ENCODE measurements at regions not wholly inside any gene's neighbourhood (a gene's known extent, or its start where the extent isn't known, plus 50 kb on each side); places are given as distances from the start of the nearest gene placed in this dataset.

DNA sequence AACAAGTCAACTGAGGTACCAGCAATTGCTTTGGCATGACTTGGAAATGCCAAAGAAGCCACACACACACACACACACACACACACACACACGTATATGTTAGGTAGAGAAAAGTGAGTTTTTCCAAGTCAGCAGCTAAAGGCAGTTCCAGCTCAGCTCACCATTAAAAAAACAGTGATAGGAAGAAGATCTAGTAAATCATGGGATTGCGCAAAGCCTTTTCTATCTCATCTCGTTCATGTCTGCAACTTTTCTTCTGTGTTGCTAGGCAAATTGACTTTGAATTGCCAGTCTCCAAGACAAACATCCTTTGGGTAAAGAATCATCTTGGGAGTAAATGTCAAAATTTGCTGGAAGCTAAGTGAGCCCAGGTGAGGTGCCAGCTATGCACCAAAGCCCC, 500.1 kb downstream of the ENC1 start:
- no peak for DNase-seq

DNA sequence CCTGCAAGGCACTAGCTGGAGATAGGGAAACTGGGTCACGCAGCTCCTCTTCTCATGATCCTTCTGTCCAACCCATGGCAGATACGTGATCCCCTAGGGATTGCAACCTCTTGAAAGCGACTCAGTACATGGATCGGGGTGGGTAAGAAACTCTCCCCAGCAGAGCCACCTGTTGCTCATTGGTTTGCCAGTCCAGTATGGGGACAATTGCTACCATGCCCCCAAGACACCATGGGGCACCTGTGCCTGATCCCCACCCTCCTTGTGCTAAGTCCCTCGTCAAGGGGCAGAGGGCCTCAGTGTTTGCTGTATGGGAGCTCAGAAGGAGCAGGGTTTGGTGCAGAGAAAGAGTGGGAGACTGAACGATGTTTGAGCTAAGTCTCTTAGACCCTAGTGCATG, 500.9 kb downstream of the ENC1 start:
- DNase-seq, result no peak

DNA sequence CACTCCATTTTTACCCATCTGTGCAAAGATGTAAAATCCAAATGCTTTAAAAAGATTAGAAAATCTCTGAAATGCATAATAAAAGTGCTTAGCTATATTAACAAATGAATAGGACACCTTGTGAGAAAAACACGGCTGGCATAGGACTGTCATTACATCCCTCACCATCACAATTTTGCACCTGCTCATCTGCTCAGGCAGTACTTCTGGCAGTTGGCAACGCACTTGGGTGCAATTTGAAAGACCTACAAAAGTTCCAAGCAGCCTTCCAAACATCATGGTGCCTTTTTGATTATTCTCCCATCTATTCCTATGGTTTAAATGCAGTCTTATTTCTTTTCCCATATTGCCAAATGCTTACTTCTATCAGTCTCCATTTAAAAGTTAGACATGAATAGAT, 501.8 kb downstream of the ENC1 start:
- DNase-seq, result no peak

DNA sequence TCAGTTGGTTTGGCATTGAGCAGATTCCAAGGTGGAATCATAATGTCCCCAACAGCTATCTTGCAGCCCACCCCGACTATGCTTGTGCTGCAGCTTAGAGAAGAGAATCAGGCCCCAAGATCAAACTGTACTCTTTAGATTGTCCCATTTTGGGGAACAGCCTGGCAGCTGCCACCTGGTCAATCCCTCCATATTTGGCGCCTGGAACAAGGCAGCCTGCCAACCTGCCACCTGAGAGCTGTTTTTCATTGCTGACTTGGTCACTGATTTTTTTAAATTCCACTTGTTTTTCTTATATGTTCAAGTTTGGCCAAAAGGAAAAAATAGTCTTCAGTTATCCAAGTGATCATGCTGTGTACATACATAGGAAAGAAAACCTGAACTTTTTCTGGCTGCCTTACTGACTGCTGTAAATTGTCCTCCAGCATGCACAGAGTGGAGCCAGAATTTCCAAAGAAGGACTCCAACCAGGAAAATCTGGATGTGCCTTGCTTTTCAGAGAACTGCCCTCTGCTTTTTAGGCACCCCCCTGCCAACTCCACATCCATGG, 504.2 kb downstream of the ENC1 start:
- DNase-seq, result no peak

DNA sequence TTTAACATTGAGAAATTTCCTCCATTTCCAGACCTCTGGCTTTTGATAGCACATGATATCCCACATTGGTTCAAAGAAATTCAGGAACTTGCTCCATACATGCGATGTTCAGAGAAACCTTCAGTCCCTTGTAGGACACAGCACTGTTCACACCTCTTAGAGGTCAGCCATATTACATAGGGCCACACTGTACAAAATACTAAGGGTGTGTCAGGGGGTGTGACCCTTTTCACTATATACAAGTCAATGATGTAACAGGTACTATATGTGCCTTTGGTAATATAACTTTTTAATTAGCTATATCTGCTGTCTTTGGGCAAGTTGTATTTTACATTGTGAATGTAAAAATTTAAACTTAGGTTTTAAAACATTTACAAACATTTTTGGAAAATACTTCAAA, 505.5 kb downstream of the ENC1 start:
- no peak for DNase-seq

DNA sequence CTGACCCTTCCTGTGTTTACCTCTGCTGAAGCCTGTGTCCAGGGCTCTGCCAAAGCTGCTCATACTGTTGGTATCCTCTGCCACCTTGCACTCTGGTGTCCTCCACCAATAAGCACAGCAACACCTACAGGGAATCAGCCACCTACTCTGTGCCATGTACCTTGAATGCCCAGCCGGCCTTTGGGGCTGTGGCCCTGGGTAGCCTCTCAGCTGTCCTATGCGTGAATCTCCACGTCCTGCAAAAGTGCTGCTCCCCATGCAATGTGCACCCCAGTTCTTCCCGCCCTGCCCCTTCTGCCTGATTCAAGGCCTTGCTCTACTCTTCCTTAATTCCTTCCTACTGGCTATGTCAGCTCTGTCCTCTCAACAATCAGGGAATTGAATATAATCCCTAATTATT, 506.5 kb downstream of the ARHGEF28 start:
- no peak for DNase-seq

DNA sequence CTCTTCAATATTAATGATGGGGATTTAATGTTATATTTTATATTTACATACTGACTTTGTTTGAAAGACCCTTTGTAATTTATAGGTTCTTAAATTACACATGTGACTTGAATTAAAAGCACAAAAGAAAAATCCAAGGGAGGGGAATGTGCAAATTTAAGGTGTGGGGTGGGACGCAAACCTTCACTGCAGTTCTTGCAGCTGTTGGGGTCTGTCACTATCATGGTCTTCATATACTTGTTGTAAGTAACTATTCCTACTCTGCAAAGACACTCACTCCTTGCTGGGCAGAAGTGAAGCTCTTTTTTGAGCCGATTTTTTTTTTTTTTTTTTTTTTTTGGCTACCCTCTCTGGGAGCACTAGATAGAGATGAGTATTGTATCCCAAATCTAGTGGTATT, 505.3 kb downstream of the ARHGEF28 start:
- DNase-seq, result no peak

DNA sequence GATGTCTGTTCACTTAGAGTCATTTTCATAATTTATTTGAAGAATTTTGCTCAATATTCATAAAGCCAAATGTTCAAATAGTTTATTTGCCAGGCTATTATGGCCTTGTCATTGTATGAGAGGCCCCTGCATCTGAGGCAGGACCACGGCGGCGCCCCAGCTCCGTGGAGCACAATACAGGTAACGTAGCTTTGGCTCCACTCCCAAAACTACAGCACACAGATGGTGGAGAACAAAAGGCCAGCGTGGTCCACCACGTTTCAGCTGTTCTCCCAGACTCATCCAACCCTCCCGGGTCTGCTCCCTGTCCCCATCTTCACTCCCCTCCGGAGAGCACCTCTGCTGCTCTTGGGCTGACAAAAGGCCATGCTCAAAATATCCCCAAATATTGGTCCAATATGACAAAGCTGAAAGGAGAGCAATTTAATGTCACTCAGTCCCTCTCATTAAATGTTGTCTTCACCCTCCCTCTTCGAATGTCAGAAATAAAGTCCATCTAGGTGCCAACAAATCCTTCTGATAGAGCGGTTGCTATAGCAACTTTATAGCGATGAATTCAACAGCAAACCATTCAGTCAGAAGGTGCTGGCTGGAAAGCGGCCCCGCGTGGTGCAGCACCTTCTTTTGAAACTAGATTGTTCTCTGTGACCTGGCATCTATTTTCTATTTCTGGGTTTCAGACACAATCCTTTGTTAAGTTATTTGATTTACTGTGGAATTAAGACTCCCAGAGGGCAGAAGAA, 504.3 kb downstream of the ARHGEF28 start:
- no peak for DNase-seq

DNA sequence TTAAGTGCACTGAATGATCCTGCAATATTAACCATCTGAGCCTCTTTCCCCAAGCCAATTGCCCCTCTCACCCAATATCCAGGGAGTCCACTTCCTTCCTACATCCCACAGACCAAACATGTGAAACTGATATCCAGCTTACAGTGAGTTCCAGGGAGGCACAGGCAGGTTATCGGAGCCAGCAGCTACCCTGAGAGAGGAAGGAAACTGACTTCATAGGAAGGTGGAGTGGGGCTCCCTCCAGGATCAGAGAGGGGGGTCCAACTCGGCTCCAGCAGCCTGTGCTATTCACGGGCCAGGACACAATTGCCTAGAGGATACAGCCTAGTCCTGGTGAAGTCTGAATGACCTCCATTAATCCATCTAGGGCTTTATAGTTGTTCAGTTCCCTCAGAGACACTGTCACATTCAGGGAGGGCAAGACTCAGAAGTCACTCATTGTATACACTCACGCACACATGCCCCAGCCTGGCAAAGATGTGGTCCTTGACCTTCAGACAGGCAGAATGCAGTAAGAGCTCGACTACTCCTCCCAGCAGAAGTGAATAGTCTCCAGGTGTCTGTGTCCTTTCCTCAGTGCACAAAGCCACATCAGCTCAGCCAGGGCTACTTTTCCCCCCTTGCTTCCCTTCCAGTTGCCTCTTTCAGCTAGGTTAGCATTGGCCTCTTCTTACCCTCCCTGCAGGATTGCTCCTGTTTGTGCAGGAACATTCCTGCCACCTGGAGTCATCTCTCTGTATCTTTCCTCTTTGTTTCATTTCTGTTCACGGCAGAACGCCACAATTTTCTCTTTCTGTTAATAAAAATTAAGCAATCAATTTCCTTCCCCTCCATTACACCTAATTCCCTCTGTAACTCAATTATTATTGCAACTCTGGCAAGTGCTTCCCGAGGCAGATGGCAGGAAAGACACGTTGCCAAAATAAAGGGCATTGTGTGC, 501.7 kb downstream of the ARHGEF28 start:
- DNase-seq, result no peak

DNA sequence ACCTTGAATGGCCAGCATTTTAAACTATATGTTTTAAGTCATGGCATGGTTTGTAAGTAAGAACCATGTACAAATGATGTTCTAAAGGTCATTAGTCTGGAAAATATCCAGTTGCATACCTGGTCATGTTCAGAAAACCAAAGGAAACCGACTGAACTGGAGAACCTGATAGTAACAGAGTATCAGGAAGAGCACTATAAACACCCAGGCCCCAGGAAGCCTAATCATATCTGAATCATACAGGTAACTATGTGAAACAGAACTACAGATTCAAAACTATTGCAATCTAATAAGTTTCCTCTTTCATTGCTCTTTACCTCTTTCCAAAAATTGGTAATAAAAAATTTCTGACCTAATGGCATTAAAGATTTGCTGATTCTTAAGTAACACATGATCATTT, 500.3 kb downstream of the ARHGEF28 start:
- no peak for DNase-seq

DNA sequence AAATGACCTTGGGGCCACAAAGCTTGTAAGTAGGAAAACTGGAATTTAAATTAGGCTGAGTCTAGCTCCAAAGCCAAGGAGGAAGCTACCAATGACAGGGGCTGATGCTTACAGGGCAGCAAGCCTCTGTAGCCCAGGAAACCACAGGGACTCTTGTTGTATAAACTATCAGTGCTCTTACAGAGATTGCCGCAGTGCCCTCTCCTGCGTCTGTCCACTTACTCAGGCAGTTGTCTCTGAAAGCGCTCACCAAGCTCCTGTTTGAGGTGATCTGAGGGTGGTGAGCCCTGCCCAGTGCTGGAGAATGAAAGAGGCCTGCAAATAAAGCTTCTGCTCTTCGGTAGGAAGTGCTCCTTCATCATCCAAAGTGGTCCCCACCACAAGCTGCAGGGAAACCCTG, 498.8 kb downstream of the ARHGEF28 start:
- no peak for DNase-seq

DNA sequence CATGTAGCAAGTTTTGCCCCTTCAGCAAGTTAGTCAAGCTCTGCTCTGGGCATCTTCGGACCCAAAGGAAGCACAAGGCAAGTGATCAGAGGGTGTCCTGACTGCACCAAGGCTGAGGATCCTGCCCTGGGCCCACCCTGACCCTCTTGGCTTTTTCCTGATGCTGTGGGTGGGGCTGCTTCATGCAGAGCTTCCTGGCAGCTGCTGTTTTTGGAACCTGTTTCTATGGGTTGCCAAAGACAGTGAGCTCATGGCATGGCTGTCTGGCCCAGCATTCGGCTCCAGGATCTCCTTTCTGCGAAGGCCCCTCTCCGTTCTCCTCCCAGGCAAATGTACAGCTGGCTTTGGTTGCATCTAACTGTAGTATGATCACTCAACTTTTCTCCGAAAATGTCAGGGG, 497.9 kb downstream of the ARHGEF28 start:
- DNase-seq, result no peak

DNA sequence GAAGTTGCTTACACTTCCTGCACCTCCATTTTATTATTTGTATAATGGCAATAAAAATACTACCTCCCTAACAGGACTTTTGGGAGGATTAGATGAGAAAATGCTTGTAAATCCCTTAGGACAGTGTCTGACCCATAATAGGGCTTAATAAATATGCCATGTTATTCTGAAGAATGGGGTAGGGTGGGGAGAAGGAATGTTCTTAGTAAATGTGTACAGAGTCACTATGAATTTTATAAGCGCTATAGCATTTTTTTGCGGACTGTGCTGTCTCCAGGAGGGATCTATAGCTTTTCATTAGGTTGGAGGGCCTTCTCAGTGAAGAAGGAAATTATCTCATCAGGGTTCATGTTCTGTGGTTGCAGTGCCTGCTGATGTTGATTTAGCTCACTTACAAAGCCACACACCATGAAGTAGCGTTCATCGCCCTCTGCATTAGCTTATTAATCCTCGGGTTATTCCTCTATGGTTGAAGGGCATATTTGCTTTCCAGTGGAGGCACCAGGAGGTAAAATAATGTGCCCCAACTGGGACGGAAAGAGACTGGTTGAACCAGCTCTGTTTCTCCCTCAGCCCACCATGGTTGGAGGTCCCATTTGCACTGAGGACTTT, 497.1 kb downstream of the ARHGEF28 start:
- no peak for DNase-seq

DNA sequence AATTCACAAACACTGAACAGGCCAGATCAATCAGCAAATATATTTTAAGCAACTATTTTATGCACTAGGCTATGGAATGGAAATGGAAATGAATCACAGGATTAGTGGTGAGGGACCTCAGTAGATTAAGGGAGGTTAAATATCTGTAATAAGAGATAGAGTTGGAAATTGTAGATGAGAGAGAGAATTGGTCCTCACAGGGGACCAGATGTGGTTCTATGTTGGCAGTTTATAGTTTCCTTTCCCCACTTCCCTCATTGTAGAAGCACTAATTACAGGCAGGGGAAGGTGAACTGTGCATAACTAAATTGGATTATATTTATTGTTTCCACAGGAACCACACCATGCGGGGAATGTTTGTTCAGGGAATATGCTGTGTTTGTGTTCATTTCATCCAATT, 496.2 kb downstream of the ARHGEF28 start:
- DNase-seq, result no peak

DNA sequence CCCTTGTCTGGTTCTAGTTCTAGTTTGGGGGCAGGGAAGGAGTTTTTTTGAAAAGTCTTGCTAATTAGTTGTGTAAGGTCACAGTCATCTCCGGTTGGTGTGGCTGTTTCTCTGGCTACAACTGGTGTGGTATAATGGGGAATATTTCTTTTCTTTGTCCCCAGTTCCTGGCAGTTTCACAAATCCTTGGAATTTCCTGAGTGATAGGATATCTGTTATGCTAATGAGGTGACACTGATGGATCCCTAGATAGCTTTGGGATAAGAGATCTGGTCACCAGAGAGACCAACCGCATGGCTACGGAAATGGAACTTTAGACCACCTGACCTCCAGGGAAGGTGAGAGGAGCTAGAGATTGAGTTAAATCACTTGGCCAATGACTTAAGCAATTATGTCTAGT, 494.6 kb downstream of the ARHGEF28 start:
- DNase-seq, result no peak

DNA sequence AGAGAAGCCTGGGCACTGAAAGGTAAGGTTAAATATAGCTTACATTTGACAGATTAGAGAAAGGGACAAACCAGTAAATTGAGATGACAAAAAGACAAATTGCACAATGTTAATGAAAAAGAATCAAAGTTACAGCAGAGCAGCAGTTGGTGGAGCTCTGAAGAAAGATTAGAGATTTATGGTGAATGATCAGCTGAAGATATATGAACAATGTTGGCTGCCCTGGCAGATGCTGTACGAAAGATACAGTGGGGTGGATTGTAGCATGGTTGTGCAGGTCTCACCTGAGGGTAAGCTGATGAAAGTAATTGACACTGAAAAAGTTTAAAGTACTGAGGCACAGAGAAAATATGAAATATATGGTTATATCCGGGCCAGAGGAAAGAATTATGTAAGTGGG, 492.1 kb downstream of the ARHGEF28 start:
- DNase-seq, result no peak

DNA sequence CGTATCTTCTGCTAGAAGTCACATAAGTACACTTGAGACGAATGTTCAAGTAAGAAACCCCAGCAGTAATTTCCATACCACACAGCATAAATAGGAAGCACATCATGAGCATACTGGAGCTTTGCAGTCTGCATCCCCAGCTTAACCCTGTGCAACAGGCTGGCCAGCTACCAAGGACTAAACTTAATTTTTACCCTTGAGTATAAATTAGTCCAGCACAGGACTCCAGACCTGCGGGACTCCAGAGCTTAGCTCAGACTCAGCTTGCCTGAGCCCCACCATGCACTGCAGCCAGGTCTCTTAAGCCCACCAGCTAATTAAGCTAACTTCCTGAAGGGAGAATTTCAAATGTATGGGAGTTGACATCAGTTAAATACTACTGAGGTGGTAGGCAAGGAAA, 491.0 kb downstream of the ARHGEF28 start:
- DNase-seq, result no peak

DNA sequence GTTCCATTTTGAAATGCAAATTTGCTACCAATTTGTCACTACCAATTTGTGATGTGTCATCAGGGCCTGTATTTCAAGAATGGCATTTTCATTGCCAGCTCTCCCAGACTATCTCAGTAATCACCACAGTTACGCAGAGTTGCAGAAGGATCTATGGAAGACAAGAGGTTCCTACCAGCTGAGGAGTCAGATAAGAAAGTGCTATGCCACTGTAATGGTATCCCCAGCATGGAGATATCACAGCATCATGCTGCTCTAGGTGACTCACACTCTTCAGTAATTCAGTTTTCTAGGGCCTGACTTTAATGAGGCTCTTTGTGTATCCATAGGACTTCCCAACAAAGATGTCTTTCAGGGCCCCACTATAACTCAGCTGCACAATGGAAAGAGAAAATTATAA, 490.3 kb downstream of the ARHGEF28 start:
- no peak for DNase-seq

DNA sequence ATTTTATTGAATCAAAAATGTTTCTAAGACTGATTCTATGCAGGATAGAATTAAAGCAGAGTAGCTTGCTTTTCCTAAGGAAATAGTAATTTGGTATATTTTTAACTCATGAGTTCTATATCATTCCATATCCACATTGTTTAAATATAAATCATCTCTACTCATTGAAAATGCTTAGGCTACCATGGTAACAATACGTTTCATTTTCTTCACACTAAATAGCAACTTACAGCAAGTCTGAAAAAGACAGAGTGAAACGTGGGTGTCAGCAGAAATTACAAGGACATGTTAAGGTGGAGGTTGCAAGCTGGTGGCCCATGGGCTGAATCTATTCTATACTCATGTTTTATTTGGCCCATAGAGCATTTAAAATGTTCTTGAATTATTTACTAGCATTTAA, 487.9 kb downstream of the ARHGEF28 start:
- no peak for DNase-seq

DNA sequence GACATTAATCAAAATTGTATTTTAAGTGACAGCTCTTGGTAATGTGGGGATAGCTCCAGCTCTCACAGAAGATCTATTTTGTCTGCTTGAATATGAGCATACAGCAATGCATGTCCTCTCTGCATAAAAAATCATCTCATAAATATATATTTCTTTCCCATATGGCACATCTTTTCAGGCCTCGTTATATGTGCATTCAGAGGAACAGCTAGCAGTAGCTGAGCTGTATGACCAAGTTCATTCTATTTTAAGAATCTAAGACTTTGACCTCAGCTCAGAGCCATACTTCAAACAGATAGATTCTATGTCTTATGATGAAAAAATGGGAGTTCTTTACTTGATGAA, 487.2 kb downstream of the ARHGEF28 start:
- DNase-seq, result no peak

DNA sequence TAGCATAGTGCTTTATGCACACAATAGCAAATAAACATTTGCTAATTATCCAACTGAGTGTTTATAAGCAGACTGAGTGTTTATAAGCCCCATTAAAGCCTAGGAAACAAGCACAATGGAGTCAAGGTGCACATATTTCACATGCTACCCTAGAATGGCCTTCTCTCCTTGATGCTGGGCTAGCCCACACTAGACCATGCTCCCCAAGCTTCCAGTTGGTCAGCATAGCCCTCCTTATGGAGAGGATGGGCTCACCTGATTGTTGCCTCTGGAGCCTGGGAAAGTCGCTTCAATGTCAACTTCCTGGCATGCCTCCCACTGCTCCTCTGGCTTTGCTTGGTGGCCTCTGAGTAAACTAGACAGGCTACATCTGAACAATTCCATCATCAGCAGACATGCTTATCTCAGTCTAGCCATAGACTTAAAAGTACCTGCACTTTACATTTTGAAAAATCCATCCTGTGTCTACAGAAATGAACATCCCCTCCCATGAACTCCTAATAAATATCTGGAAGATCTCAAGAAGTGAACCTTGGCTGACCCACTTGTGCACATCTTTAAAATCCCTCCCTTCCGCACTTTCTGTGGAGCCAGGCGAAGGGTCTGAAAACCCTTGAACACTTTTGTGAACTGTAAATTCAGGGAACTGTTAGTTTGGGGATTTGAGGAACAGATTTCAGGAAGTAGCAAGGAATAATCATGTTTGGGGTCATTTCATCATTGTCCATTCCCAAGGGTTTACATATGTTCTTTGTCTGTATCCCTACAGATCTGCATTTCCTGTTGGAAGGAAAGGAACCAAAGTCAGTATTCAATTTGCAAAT, 486.6 kb downstream of the ARHGEF28 start:
- no peak for DNase-seq

DNA sequence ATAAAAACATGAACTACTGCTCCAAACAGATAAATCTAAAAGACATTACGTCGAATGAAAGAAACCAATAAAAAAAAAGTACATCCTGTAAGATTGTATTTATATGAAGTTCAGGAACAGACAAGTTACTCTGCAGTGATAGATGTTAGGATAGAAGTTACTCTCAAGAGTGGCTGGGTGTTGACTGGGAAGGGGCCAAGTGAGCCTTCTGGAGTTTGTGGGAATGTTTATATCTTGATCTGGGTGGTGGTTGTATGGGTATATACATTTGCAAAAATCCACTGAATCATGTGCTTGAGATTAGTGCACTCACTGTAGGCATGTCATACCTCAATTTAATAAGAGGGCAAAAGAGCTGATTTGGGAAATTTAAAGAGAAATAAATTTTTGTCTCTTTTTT, 485.8 kb downstream of the ARHGEF28 start:
- DNase-seq, result no peak

DNA sequence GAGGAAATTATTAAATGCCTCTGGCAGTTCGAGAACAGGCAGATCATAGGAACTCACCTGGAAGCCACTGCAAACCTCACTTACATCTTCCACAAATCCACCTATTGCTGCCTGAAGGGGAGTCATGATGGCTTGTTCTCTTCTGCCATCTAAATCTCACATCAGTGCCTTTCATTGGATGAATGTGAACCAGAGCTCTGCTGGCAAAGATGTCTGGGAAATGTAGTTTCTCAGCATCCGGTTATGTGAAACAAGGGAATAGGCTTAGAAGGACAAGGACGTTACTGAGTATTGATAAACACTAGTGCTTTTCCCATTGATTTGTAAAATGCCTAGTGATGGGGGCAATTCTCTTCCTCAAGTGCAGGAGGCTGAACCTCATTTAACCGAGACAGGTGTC, 483.3 kb downstream of the ARHGEF28 start:
- DNase-seq, result no peak

Data from CD4-positive, alpha-beta T cell treated with Interferon alpha-2 for 1 hour (primary cell).